ENCODE measurements at regions not wholly inside any gene's neighbourhood (a gene's known extent, or its start where the extent isn't known, plus 50 kb on each side); places are given as distances from the start of the nearest gene placed in this dataset.

- no peak for TF ChIP-seq CTCF (IDR thresholded peaks at IDR 0.05; ENCODE audit: unreplicated experiment)
- no peak for DNase-seq (ENCODE audit: low spot score)
- no peaks in the 10 kb centered on the region for H3K36me3 Mint-ChIP-seq (ENCODE audit: low read depth, unreplicated experiment)
- H3K9me3 Mint-ChIP-seq (ENCODE audit: unreplicated experiment): no peaks in the 10 kb centered on the region
- no peak overlapping the region for H3K4me3 Mint-ChIP-seq (ENCODE audit: unreplicated experiment)
- H3K4me1 Mint-ChIP-seq (ENCODE audit: unreplicated experiment): peaks cover 6% of the 10 kb centered on the region
- H3K27me3 Mint-ChIP-seq (ENCODE audit: unreplicated experiment): no peaks in the 10 kb centered on the region
- H3K27ac Mint-ChIP-seq (ENCODE audit: unreplicated experiment): no peak overlapping the region
Observed at GRCh38 chr6:48996461-48997119, 466.5 kb downstream of the MMUT start.

- TF ChIP-seq CTCF (IDR thresholded peaks at IDR 0.05; ENCODE audit: unreplicated experiment): no peak
- Mint-ChIP-seq H3K4me1 (ENCODE audit: unreplicated experiment) (peaks cover 6% of the 10 kb centered on the region), H3K4me3 (ENCODE audit: unreplicated experiment) (no peak overlapping the region), H3K27me3 (ENCODE audit: unreplicated experiment) (no peaks in the 10 kb centered on the region), H3K9me3 (ENCODE audit: unreplicated experiment) (no peaks in the 10 kb centered on the region), H3K27ac (ENCODE audit: unreplicated experiment) (no peak overlapping the region), H3K36me3 (ENCODE audit: low read depth, unreplicated experiment) (no peaks in the 10 kb centered on the region)
- no peak for DNase-seq (ENCODE audit: low spot score)
Observed at GRCh38 chr6:48994811-48995210, 468.2 kb downstream of the MMUT start.

GRCh38 chr6:48990739-48991138 lies 472.3 kb downstream of the MMUT start:
- H3K4me3 Mint-ChIP-seq (ENCODE audit: unreplicated experiment): no peak overlapping the region
- no peak for DNase-seq (ENCODE audit: low spot score)
- no peaks in the 10 kb centered on the region for H3K4me1 Mint-ChIP-seq (ENCODE audit: unreplicated experiment)
- H3K27me3 Mint-ChIP-seq (ENCODE audit: unreplicated experiment): peaks cover 7% of the 10 kb centered on the region
- no peak overlapping the region for H3K27ac Mint-ChIP-seq (ENCODE audit: unreplicated experiment)
- H3K9me3 Mint-ChIP-seq (ENCODE audit: unreplicated experiment): no peaks in the 10 kb centered on the region
- no peaks in the 10 kb centered on the region for H3K36me3 Mint-ChIP-seq (ENCODE audit: low read depth, unreplicated experiment)
- no peak for TF ChIP-seq CTCF (IDR thresholded peaks at IDR 0.05; ENCODE audit: unreplicated experiment)

GRCh38 chr6:48986845-48987244 lies 476.2 kb downstream of the MMUT start:
- Mint-ChIP-seq H3K27ac (ENCODE audit: unreplicated experiment) (no peak overlapping the region), H3K36me3 (ENCODE audit: low read depth, unreplicated experiment) (no peaks in the 10 kb centered on the region), H3K4me3 (ENCODE audit: unreplicated experiment) (no peak overlapping the region), H3K4me1 (ENCODE audit: unreplicated experiment) (no peaks in the 10 kb centered on the region), H3K27me3 (ENCODE audit: unreplicated experiment) (peaks cover 7% of the 10 kb centered on the region), H3K9me3 (ENCODE audit: unreplicated experiment) (no peaks in the 10 kb centered on the region)
- no peak for TF ChIP-seq CTCF (IDR thresholded peaks at IDR 0.05; ENCODE audit: unreplicated experiment)
- no peak for DNase-seq (ENCODE audit: low spot score)

GRCh38 chr6:48986105-48986504 lies 476.9 kb downstream of the MMUT start:
- H3K4me3 Mint-ChIP-seq (ENCODE audit: unreplicated experiment): no peak overlapping the region
- DNase-seq (ENCODE audit: low spot score): no peak
- H3K27ac Mint-ChIP-seq (ENCODE audit: unreplicated experiment): no peak overlapping the region
- no peak for TF ChIP-seq CTCF (IDR thresholded peaks at IDR 0.05; ENCODE audit: unreplicated experiment)
- H3K36me3 Mint-ChIP-seq (ENCODE audit: low read depth, unreplicated experiment): no peaks in the 10 kb centered on the region
- no peaks in the 10 kb centered on the region for H3K4me1 Mint-ChIP-seq (ENCODE audit: unreplicated experiment)
- peaks cover 7% of the 10 kb centered on the region for H3K27me3 Mint-ChIP-seq (ENCODE audit: unreplicated experiment)
- H3K9me3 Mint-ChIP-seq (ENCODE audit: unreplicated experiment): no peaks in the 10 kb centered on the region
